Testis (tissue), 2 donors: ENCODE measurements at regions not wholly inside any gene's neighbourhood (a gene's known extent, or its start where the extent isn't known, plus 50 kb on each side); places are given as distances from the start of the nearest gene placed in this dataset.

Source experiments
- CTCF ChIP-seq, 3 experiments: fragments of 450-650 bp in 2 of 3; fragments of 200-600 bp in 1 of 3; sonication (generic) in 1 of 3; IDR thresholded peaks; one replicate each; pipeline ENCODE4 v1.5.1; 2016 to 2019; ENCODE audit warnings: antibody characterized with exemption in 3 of 3, mild to moderate bottlenecking in 2 of 3, moderate library complexity in 1 of 3
- POLR2A ChIP-seq: fragments of 450-650 bp; IDR thresholded peaks from one replicate; pipeline ENCODE4 v1.6.1; 2017; ENCODE audit warnings: antibody characterized with exemption, mild to moderate bottlenecking, moderate library complexity

GRCh38 chr2:220745682-220746081 lies 826.4 kb downstream of the EPHA4 start:
- TF ChIP-seq CTCF (IDR thresholded peaks at IDR 0.05) = no peak
- TF ChIP-seq POLR2A = no peak
